ENCODE measurements at regions not wholly inside any gene's neighbourhood (a gene's known extent, or its start where the extent isn't known, plus 50 kb on each side); places are given as distances from the start of the nearest gene placed in this dataset.

- Histone ChIP-seq H4K20me1 (replicated peaks in 1 of 2; ENCODE audit: control insufficient read depth in 1 of 2, insufficient read depth in 2 of 2, low read length in 2 of 2) (peaks cover 0 to 7% of the 10 kb centered on the region in 2 experiments), H3K18ac (ENCODE audit: extremely low read depth, low read length) (no peak overlapping the region), H3K23ac (ENCODE audit: insufficient read length) (no peak overlapping the region), H2BK5ac (ENCODE audit: low read depth, low read length) (no peak overlapping the region), H3K56ac (replicated peaks; ENCODE audit: insufficient read length, low read depth, low read length) (no peak overlapping the region), H2BK12ac (ENCODE audit: low read depth, low read length) (no peak overlapping the region), H3K9me3 (ENCODE audit: insufficient read depth in 2 of 2, low read depth in 1 of 2, low read length in 1 of 2) (no peaks in the 10 kb centered on the region), H3K36me3 (ENCODE audit: control insufficient read depth in 2 of 4, insufficient read depth in 4 of 4, low read length in 3 of 4) (no peaks in the 10 kb centered on the region), H3K23me2 (ENCODE audit: low read depth, low read length) (peaks cover 9% of the 10 kb centered on the region; the same call in 1 of the 2 replicates), H2BK120ac (replicated peaks; ENCODE audit: low read depth, low read length) (no peak overlapping the region), H3K4me1 (replicated peaks in 1 of 4; ENCODE audit: control insufficient read depth in 3 of 4, insufficient read depth in 4 of 4, low read length in 3 of 4) (no peaks in the 10 kb centered on the region; a peak in 1 of 7 replicates), H4K91ac (replicated peaks; ENCODE audit: insufficient read length, low read length) (no peak overlapping the region), H2BK15ac (ENCODE audit: low read length) (no peak overlapping the region), H3K27me3 (replicated peaks in 1 of 4; ENCODE audit: control insufficient read depth in 3 of 4, extremely low read depth in 1 of 4, insufficient read depth in 3 of 4, low read length in 3 of 4) (no peaks in the 10 kb centered on the region), H2AK5ac (ENCODE audit: low read depth, low read length) (no peak overlapping the region), H2BK20ac (ENCODE audit: low read length) (no peak overlapping the region), H4K5ac (ENCODE audit: insufficient read length, low read depth, low read length) (no peak overlapping the region), H3K27ac (ENCODE audit: low read depth, low read length) (no peak overlapping the region), H3K14ac (ENCODE audit: insufficient read length) (no peak overlapping the region), H3K4me2 (ENCODE audit: insufficient read depth in 1 of 2, low read depth in 2 of 2, low read length in 2 of 2) (no peak overlapping the region), H3K4ac (replicated peaks; ENCODE audit: insufficient read length, low read depth, low read length) (no peak overlapping the region), H4K8ac (ENCODE audit: extremely low read depth, insufficient read depth, low read length) (no peak overlapping the region), H3K4me3 (ENCODE audit: extremely low read depth in 1 of 4, insufficient read depth in 2 of 4, low read depth in 3 of 4, low read length in 4 of 4) (no peak overlapping the region), H3K79me2 (ENCODE audit: control insufficient read depth in 1 of 2, insufficient read depth in 2 of 2, low read length in 2 of 2) (no peaks in the 10 kb centered on the region; a peak in 1 of 4 replicates), H2AFZ (ENCODE audit: low read length) (no peak overlapping the region), H3K79me1 (ENCODE audit: low read depth, low read length) (peaks cover 3% of the 10 kb centered on the region; the same call in 1 of the 2 replicates), H3K9ac (replicated peaks in 1 of 4; ENCODE audit: extremely low read depth in 1 of 4, low read depth in 3 of 4, low read length in 3 of 4) (no peak overlapping the region)
- CTCF ChIA-PET (ENCODE audit: partially characterized antibody), result interaction anchor here (0.6 to 11.0 kb wide), 6 partner anchors 9 to 341 kb away, joined by 4 to 172 read pairs (median 11); no protein-coding TSS in a partner anchor
- POLR2A ChIA-PET (ENCODE audit: partially characterized antibody), result no interaction called here
- 86% methylated on average over 3 of the region's 3 CpGs; no CpG with 5 or more reads in 1 of the 2 experiments for WGBS, 2 experiments (ENCODE audit: extremely low coverage in 1 of 2, insufficient coverage in 1 of 2, insufficient read length in 1 of 2, insufficient replicate concordance in 2 of 2, low coverage in 1 of 2, low lambda C conversion rate in 2 of 2, missing lambda C conversion rate in 1 of 2)
- TF ChIP-seq RBBP5 (IDR thresholded peaks at IDR 0.05; ENCODE audit: borderline replicate concordance, low read depth, low read length), result no peak
- no peak for TF ChIP-seq HDAC2 (IDR thresholded peaks at IDR 0.05; ENCODE audit: borderline replicate concordance in 1 of 2, low read depth in 2 of 2, low read length in 2 of 2)
- no peak for TF ChIP-seq EGR1 (IDR thresholded peaks at IDR 0.05; ENCODE audit: borderline replicate concordance, low read depth, low read length)
- no peak for TF ChIP-seq SP2 (IDR thresholded peaks at IDR 0.05; ENCODE audit: low read length)
- no peak for TF ChIP-seq RFX5 (IDR thresholded peaks at IDR 0.05; ENCODE audit: borderline replicate concordance, low read depth, low read length)
- TF ChIP-seq BRCA1 (IDR thresholded peaks at IDR 0.05; ENCODE audit: low read depth, low read length), result no peak
- no peak for TF ChIP-seq SIX5 (IDR thresholded peaks at IDR 0.05; ENCODE audit: low read depth, low read length)
- TF ChIP-seq KDM5A (IDR thresholded peaks at IDR 0.05; ENCODE audit: low read length), result no peak
- TF ChIP-seq POU5F1 (IDR thresholded peaks at IDR 0.05; ENCODE audit: low read depth, low read length), result no peak
- TF ChIP-seq GABPA (IDR thresholded peaks at IDR 0.05; ENCODE audit: borderline replicate concordance, insufficient read depth, low read length), result no peak
- DNase-seq (ENCODE audit: low read depth in 1 of 2, low spot score in 2 of 2), result no peak
- no peak for FAIRE-seq
Measured at GRCh38 chr18:24731981-24732380, 271.5 kb downstream of the HRH4 start.
